ENCODE measurements at regions not wholly inside any gene's neighbourhood (a gene's known extent, or its start where the extent isn't known, plus 50 kb on each side); places are given as distances from the start of the nearest gene placed in this dataset.

GRCh38 chr18:37640504-37640903 lies 74.9 kb upstream of the CELF4 start:
- TF ChIP-seq CREB1 (CRISPR knock-in tag; IDR thresholded peaks at IDR 0.05; ENCODE audit: low read depth) (no peak), NANOG (IDR thresholded peaks at IDR 0.05; ENCODE audit: borderline replicate concordance) (peak; percentile 31; the same call in 1 of the 2 replicates)
- Histone ChIP-seq H3K27ac (ENCODE audit: low read depth) (no peak overlapping the region), H3K27me3 (ENCODE audit: insufficient read depth) (no peaks in the 10 kb centered on the region), H3K79me2 (replicated peaks; ENCODE audit: insufficient read depth) (no peaks in the 10 kb centered on the region), H4K20me1 (replicated peaks; ENCODE audit: insufficient read depth) (no peaks in the 10 kb centered on the region), H3K36me3 (ENCODE audit: insufficient read depth) (no peaks in the 10 kb centered on the region; the same call in 1 of the 2 replicates), H3K4me1 (ENCODE audit: insufficient read depth) (0 out of 2 replicates have a peak, but pooled peaks cover 4% of the 10 kb centered on the region), H3F3A (replicated peaks; ENCODE audit: low read depth) (no peaks in the 10 kb centered on the region), H3K4me3 (no peak overlapping the region), H2AFZ (no peak overlapping the region), H3K9me2 (ENCODE audit: insufficient read depth) (peaks cover 11% of the 10 kb centered on the region; the same call in 1 of the 2 replicates), H3K4me2 (no peak overlapping the region)
- Mint-ChIP-seq H3K4me1 (peaks cover 20% of the 10 kb centered on the region), H3K27ac (no peak overlapping the region; the same call in 1 of the 2 replicates), H3K9me3 (peaks cover 15% of the 10 kb centered on the region), H3K27me3 (ENCODE audit: insufficient read depth, low read depth, poor library complexity) (peaks cover 3% of the 10 kb centered on the region), H3K36me3 (ENCODE audit: low read depth) (peaks cover 16% of the 10 kb centered on the region), H3K4me3 (no peak overlapping the region)
- DNase-seq (ENCODE audit: low spot score) (peak; percentile 19), ATAC-seq (peak; percentile 76)

- Histone ChIP-seq H2AFZ (no peak overlapping the region), H4K20me1 (replicated peaks; ENCODE audit: insufficient read depth) (no peaks in the 10 kb centered on the region), H3K4me2 (no peak overlapping the region), H3F3A (replicated peaks; ENCODE audit: low read depth) (no peaks in the 10 kb centered on the region), H3K9me2 (ENCODE audit: insufficient read depth) (peaks cover 11% of the 10 kb centered on the region; the same call in 1 of the 2 replicates), H3K27me3 (ENCODE audit: insufficient read depth) (no peaks in the 10 kb centered on the region), H3K79me2 (replicated peaks; ENCODE audit: insufficient read depth) (no peaks in the 10 kb centered on the region), H3K36me3 (ENCODE audit: insufficient read depth) (no peaks in the 10 kb centered on the region; the same call in 1 of the 2 replicates), H3K4me1 (ENCODE audit: insufficient read depth) (0 out of 2 replicates have a peak, but pooled peaks cover 4% of the 10 kb centered on the region), H3K27ac (ENCODE audit: low read depth) (no peak overlapping the region), H3K4me3 (no peak overlapping the region)
- ATAC-seq (no peak), DNase-seq (ENCODE audit: low spot score) (no peak)
- no peak overlapping the region for H3K4me3 Mint-ChIP-seq
- H3K36me3 Mint-ChIP-seq (ENCODE audit: low read depth): peaks cover 11% of the 10 kb centered on the region; the same call in 2 of the 3 replicates
- peaks cover 4% of the 10 kb centered on the region for H3K27me3 Mint-ChIP-seq (ENCODE audit: insufficient read depth, low read depth, poor library complexity)
- H3K9me3 Mint-ChIP-seq: peaks cover 10% of the 10 kb centered on the region; the same call in 2 of the 3 replicates
- peaks cover 20% of the 10 kb centered on the region for H3K4me1 Mint-ChIP-seq
- H3K27ac Mint-ChIP-seq: no peak overlapping the region
- TF ChIP-seq CREB1 (CRISPR knock-in tag; IDR thresholded peaks at IDR 0.05; ENCODE audit: low read depth) (no peak), POLR2AphosphoS5 (IDR thresholded peaks at IDR 0.05; ENCODE audit: low read depth) (no peak), CTCF (conservative IDR thresholded peaks at IDR 0.05; ENCODE audit: low read depth in 2 of 2) (no peak), EZH2phosphoT487 (IDR thresholded peaks at IDR 0.05; ENCODE audit: unreplicated experiment) (no peak), NANOG (IDR thresholded peaks at IDR 0.05; ENCODE audit: borderline replicate concordance) (no peak), ZNF331 (CRISPR knock-in tag; IDR thresholded peaks at IDR 0.05; ENCODE audit: low read depth) (no peak), STAT1 (IDR thresholded peaks at IDR 0.05; ENCODE audit: unreplicated experiment) (no peak), ZNF114 (CRISPR knock-in tag; IDR thresholded peaks at IDR 0.05) (no peak), JUNB (IDR thresholded peaks at IDR 0.05; ENCODE audit: unreplicated experiment) (no peak), ETS1 (IDR thresholded peaks at IDR 0.05) (no peak), REST (IDR thresholded peaks at IDR 0.05; ENCODE audit: unreplicated experiment) (no peak), EZH2 (IDR thresholded peaks at IDR 0.05; ENCODE audit: low read depth, unreplicated experiment) (no peak)
Observed at GRCh38 chr18:37639846-37640245, 74.2 kb upstream of the CELF4 start.

Measured in GM23338 (cell line).